Renal cortex interstitium (tissue), 11 donors: ENCODE measurements at regions not wholly inside any gene's neighbourhood (a gene's known extent, or its start where the extent isn't known, plus 50 kb on each side); places are given as distances from the start of the nearest gene placed in this dataset.
"Not testable (repeated sequence)": the region's sequence is repeated elsewhere in the genome, so short reads cannot be mapped to it uniquely, and the experiment has no call there.

Experiments used
- DNase-seq, 11 donors: peaks; one replicate each; pipeline ENCODE4 v3.0.0-alpha.2; 2013; ENCODE audit warnings: low read depth in 9 of 11, low spot score in 4 of 11; ENCODE audit errors: extremely low read depth in 1 of 11

DNA sequence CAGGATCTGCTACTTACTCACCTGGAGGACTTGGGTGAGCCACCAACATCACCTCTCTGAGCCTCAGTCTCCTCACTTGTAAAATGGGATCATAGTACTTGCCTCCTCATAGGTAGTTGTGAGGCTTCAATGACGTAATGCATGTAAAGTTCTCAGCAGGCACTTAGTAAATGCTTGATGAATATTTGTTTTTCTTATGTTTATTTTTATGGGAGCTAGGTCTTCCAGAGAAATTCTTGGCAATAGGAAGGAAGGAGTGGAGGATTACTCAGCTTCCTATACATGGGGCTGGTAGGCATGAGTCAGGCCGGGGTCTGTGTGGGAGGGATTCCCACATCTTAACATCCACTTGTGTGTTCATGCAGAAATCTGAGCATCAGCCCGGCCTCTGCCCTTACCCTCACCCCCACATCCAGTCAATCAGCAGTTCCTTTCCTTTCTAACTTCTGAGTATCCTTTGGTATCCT is 95.4 kb upstream of the USP24 start:
- DNase-seq: no peak

DNA sequence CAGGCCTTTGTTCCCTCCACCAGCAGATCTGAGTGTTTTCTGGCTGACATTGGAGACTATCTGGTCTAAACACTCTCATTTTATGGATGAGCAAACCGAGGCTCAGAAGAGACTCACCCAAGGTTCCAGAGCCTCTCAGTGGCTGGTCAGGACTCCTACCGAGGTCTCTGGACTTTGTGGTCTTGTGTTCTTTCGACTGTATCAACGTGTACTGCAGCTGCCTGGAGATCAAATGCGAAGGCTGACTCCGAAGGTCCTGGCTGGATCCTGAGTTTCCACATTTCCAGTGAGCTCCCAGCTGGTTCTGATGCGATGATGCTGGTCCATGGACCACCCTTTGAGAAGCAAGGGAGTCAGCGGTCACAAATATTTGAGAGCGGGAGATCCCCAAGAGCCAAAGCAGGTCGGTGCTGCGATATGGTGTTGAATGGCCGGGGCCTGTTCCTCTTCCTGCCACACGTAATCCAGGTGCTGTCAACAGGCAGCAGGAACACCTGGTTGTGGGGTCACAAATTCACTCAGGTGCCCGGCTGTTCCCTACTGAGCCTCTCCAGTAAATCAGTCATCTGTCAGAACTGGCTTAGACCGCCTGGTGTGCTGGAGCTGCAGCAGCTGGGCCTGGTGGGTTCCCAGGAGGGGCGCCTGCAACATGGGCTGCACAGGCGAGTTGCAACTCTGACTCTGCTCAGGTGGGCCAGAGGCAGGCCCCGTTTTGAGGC is 94.8 kb upstream of the USP24 start:
- no peak for DNase-seq

DNA sequence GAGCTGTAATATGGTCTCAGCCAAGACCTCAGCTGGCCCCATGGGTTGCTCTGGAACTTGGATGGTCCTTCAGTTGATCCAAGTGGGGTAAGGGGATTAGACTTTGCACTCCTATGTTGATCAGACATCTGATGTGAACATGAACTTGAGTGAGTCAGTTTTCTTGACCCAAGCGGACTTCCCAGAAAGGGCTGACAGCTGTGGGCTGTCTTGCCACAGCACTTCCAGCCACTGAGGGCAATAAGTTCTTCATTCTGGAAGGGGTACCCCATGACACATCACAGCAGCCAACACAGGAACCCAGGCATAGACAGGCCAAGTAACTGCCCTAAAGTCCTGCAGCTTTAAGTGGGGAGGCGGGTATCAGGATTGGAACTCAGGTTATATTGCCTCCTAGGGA is 93.9 kb upstream of the USP24 start:
- no peak for DNase-seq

DNA sequence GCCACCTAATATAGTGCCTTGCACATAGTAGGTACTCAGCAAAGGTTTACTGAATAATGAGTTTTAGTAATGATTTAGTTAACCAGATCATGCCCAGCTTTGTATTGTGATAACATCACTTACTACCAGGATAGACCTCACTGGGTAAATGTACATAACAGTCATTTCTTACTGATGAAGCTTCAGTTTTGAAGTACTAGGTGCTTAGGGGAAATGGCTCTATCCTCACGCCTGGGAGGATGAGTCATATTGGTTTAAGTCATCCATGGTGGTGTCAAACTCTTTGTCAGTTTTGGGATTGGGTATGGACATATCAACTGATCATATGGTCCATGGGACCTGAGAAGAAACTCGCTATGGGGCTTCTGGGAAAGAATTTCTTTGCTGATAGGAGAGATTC is 90.6 kb upstream of the USP24 start:
- DNase-seq: no peak

DNA sequence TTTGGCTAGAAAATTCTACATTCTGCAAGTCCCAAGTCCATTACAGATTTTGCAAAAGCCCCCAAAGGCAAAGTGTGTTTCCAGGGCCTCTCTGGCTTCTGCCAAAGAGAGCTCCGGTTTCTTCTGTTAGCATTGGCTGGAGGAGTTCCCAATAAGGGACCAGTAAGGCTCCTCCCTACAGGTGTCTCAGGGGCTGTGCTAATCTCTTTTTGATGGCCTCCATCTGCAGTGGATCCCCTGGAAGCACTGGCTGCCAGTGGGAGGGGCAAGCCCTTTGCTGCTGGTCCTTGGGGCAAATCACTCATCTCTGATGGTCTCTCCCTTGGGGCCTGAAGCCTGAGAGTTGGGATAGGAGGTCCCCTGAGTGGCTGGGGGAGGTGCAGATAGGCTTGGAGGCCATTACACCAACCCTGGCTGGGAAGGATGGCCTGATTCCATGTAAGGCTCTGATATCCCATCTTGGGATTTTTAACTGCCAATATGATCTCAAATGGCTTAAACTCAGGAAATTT is 89.1 kb upstream of the USP24 start:
- no peak for DNase-seq

DNA sequence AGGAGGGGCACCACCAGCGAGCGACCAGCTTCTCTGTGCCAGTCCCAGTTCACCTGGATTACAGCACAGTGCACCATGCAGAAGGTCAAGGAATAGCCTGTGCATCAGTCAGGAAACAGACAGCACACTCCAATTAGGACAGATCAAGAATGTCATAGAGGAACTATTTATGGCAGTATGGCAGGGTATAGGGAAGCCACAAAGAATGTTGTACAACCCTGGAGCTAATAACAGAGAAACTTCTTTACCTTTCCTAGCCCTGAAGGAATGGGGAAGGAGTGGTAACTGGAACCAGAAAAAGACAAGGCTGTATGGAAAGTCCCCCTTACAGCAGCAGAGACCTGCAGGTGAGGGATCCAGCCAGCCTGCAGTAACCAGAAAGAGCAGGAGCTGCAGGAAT is 87.8 kb upstream of the USP24 start:
- DNase-seq: no peak

DNA sequence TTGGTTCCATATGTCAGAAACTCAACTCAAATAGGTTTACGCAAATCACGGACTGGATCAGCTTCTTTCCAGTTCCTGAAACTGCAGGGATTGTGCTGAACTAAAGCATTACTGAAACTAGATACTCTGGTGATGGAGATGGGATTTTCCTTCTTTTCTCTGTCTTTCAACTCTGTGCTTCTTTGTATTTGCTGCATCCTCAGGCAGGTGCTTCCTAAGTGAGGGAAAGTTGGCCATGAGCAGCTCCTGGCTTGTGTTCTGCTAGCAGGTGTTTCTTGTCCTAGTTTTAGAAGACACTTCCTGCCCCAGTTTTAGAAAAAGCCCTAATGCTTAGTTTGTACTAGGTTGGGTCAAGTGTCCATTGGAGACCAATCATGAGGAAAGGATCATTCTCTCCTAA is 86.7 kb upstream of the USP24 start:
- DNase-seq: no peak

DNA sequence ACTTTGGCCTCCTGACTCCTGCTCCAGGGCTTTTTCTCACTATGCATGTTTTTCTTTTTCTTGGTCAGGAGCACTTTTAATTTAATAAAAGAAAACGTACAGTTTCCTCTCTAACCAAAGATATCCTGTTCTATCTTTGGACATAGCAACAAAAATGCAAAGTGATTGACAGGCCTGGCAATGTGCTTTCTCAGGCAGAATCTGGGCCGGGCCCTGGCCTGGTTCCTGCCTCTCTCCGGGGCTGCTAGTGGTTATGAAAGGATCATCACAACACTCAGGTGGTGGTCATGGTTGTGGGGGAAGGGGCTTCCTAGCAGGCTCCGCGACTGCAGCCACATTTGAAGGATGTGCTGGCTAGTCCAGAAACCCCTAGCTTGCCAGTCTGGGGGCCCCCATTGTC is 85.8 kb upstream of the USP24 start:
- DNase-seq: no peak

DNA sequence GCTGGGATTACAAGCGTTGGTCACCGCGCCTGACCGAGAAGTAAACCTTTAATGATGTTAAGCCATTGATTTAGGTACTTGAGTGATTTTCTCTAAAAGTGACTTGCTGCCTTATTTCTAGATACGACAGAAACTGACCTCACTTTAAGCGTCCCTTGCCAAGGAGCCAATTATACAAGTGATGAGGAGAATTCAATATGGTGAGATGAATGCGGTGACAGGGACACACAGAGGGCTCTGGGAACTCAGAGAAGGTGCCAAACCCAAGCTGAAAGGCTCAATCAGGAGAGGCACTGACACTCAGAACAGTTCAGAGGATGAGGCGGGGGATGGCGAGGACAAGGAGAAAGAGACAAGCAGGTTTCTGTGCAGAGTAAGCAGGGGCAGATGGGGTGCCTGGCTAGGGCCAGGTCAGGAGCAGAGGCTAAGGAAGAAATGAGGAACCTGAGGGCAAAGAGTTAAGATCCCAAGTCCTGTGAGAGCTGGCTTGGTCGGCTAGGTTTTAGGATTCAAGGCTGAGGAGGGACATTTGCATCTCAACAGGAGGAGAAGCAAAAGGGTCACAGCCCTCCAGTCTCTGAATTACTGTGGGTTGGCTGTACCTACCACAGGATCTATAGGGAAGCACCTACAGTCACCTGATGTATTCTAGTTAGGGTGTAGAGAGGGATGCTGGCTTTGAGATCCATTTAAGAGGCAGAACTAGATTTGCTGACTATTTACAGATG is 83.2 kb upstream of the USP24 start:
- no peak for DNase-seq

DNA sequence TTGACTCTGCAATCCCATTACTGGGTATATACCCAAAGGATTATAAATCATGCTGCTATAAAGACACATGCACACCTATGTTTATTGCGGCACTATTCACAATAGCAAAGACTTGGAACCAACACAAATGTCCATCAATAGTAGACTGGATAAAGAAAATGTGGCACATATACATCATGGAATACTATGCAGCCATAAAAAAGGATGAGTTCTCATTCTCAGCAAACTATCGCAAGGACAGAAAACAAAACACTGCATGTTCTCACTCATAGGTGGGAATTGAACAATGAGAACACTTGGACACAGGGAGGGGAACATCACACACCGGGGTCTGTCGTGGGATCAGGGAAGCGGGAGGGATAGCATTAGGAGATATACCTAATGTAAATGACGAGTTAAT is 81.1 kb upstream of the USP24 start:
- not testable (repeated sequence) for DNase-seq

DNA sequence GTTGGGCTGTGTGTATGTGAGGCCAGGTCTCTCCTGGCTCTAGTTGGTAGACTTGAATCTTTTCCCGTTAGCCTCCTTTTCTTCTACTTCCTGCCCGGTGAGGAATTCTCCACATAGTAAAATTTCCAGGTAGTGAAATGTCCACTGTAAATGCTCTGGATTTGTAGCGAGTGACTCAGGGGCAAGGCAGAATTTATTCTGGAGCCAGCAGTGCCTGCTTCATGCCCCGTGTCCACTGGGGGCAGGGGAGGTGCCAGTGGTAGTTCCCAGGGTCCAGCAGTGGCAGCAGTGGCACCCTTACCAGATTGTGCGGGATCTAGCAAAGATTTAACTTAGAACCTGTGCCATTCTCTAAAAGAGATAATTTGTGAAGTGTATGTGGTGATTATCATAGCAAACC is 74.5 kb upstream of the USP24 start:
- no peak for DNase-seq

DNA sequence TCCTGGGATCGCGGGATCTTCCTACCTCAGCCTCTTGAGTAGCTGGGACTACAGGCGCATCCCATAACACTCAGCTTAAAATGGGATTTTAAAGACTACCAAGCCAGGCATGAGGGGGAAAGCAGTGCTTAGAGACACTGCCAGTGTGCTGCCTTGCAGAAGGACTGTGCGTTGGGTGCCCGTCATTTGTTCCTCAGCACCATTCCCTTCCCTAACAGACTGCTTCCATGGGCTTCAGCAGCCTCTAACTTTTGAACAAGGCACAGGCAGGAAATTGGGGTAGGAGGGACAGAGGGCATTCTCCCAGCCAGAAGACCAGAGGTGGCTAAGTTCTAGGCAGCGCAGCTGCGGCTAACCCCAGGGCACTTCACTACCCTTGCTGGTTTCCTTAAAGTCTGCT is 73.9 kb upstream of the USP24 start:
- no peak for DNase-seq

DNA sequence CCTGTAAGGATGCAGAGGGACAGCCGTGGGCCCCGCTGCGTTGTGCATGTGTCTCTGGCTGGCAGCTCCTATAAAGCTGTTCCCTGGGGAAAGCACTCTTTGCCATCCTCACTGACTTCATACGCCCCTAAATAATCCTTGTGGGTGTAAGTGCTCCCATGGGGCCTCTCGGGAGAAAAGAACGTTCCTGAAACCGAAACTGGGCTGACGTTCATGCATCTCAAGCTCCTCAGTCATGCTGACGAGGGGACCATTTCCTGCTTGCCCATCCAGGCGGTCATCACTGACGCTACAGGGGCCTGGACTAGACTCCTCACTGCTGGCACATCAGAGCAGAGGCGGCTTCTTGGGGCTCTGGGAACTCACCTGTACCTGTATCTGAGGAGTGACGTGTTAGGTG is 73.1 kb upstream of the USP24 start:
- no peak for DNase-seq

DNA sequence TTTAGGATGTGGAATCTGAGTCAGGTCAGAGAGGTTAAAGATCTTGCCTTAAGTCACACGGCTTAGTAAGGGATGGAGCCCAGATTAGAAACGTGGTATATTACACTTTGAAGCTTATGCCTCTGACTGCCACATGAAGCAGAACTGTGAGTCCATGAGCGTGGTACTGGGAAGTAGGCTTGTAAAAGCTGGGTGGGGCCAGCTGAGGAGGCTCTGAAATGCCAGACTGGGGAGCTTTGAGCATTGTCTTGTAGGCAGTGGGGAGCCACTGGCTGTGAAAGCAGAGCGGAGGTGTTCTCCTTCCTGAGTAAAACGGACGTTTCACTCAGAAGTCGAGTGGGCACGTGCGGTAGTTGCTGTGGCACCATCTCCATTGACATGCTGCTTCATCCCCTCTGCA is 72.6 kb upstream of the USP24 start:
- no peak for DNase-seq

DNA sequence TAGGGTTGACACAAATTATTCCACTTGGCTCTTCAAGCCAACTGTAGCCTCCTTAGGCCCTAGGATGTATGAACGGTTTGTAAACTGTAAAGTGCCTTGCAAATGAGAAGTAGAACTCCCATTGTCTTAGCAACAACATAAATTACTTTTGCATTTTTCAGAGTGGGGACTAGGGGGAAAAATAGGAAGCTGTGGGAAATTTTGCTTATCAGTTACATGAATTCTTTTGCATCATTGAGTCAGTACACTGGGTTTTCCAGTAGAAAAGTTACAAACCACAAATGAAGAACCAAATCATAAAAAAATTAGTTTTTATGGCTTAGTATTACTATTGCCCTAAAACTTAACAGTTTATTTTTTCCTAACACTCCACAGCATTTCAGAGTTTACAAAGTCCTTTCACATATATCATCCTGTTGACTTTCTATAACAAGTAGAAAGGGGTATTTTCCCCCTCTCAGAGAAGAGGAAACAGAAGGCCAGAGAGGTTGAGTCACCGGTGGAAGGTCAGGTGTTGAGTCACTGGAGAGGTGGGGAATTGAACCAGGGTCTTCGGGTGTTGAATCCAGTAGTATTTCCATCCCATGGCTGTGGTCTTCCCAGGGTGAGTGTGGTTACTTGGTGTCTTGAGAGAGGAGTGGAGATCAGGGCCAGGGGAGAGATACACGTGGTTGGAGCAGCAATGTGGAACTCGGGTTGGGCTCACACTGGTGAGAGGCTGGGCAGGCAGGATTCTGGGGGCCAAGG is 71.9 kb upstream of the USP24 start:
- no peak for DNase-seq

DNA sequence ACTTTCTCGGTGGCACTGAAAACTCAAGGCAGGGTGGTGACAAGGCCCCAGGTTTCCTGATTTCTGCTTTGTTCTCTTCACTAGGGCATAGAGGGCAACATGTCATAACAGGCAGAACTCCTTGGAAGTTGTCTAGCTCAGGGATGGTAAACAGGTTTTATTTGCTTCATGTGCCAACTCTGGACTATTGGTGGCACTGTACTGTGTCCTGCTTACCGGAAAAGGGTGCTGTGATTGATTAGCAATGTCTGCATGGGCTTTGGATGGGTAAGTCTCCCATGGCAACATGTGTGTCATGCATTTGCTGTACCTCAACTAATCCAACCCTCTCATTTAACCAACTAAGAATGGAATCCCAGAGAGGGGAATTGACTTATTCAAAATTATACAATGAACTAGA is 70.7 kb upstream of the USP24 start:
- DNase-seq: no peak

DNA sequence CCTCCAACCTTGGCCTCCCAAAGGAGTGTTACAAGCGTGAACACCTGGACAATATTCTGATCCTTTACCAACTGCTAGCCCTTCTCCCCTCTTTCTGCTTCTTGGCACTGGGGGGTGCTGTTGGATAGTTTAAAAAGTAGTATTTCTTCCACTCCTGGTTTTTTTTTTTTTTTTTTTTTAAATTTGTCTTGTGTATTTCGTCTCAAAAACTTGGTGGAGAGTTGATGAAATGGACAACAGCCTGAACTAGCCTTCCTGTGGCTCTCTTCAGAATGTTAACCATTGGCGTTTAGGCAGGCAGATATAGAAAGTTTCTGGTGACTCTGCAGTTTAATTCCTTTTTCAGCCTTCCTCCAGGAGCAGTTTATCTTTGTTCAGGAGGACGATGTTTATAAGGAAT is 69.7 kb upstream of the USP24 start:
- peak in 9 of 11 donors; percentile 13 to 54 (median 34) for DNase-seq

DNA sequence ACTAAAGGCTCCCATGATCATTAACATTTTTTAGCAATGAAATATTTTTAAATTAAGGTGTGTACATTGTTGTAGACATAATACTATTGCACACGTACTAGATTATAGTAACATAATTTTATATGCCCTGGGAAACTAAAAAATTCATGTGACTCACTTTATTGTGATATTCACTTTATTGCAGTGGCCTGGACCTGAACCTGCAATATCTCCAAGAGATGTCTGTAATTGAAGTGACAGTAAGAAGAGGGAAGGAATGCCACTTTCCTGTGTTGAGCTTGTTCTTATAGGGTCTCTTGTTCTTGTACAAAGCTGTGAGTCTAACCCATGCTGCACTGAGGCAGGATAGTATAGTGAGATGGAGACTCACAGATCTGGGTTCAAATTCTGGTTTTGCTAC is 66.9 kb upstream of the USP24 start:
- no peak for DNase-seq

DNA sequence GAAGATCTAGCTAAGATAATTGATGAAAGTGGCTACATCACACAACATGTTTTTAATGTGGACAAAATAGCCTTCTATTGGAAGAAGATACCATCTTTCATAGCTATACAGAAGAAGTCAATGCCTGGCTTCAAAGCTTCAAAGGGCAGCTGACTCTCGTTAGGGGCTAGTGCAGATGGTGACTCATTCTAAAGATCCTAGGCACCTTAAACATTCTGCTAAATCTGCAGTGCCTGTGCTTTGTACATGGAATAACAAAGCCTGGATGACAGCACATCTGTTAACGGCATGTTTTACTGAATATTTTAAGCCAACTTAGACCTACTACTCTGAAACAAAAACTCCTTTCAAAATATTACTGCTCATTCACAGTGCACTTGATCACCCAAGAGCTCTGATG is 65.6 kb upstream of the USP24 start:
- no peak for DNase-seq

DNA sequence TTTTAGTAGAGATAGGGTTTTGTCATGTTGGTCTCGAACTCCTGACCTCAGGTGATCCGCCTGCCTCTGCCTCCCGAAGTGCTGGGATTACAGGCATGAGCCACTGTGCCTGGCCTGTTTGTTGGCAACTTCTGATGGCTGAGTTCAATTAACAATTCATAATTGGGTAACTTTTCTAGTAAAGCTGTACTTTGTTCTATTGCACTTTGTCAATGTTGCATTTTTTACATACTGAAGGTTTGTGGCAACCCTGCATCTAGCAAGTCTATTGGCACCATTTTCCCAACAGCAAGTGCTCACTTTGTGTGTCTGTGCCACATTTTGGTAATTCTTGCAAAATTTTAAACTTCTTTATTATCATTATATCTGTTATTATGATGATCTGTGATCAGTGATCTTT is 64.5 kb upstream of the USP24 start:
- no peak for DNase-seq
